NCI-H2196 treated with DMSO at 0.1 percent for 48 hours (cell line): ENCODE measurements at regions not wholly inside any gene's neighbourhood (a gene's known extent, or its start where the extent isn't known, plus 50 kb on each side); places are given as distances from the start of the nearest gene placed in this dataset.
"Not testable (repeated sequence)": the region's sequence is repeated elsewhere in the genome, so short reads cannot be mapped to it uniquely, and the experiment has no call there.

Experiments
- DNase-seq: peaks from one replicate; lab custom pipeline; 2025; ENCODE audit not compliant: unreplicated experiment; lab: John Stamatoyannopoulos, UW

- no peak for DNase-seq
Measured at GRCh38 chr2:149765003-149765402, 177.4 kb upstream of the MMADHC start.

- no peak for DNase-seq
Measured at GRCh38 chr2:149763358-149763757, 175.8 kb upstream of the MMADHC start.

GRCh38 chr2:149761611-149762010, 174.0 kb upstream of the MMADHC start:
- no peak for DNase-seq

GRCh38 chr2:149759382-149759781, 171.8 kb upstream of the MMADHC start:
- not testable (repeated sequence) for DNase-seq

GRCh38 chr2:149754722-149755121, 167.1 kb upstream of the MMADHC start:
- not testable (repeated sequence) for DNase-seq

- no peak for DNase-seq
Measured at GRCh38 chr2:149747456-149747855, 159.9 kb upstream of the MMADHC start.

GRCh38 chr2:149745396-149746230, 158.0 kb upstream of the MMADHC start:
- DNase-seq, result no peak

GRCh38 chr2:149744865-149745264, 157.3 kb upstream of the MMADHC start:
- DNase-seq, result no peak

GRCh38 chr2:149743842-149744448, 156.4 kb upstream of the MMADHC start:
- DNase-seq, result no peak

- no peak for DNase-seq
Measured at GRCh38 chr2:149741646-149742045, 154.1 kb upstream of the MMADHC start.

- DNase-seq, result no peak
Measured at GRCh38 chr2:149740490-149740889, 152.9 kb upstream of the MMADHC start.

GRCh38 chr2:149739883-149740265, 152.3 kb upstream of the MMADHC start:
- DNase-seq, result no peak

GRCh38 chr2:149739171-149739882, 151.8 kb upstream of the MMADHC start:
- no peak for DNase-seq

GRCh38 chr2:149738767-149739166, 151.2 kb upstream of the MMADHC start:
- DNase-seq, result no peak

- no peak for DNase-seq
Measured at GRCh38 chr2:149737896-149738295, 150.3 kb upstream of the MMADHC start.

- DNase-seq, result no peak
Measured at GRCh38 chr2:149735237-149735958, 147.8 kb upstream of the MMADHC start.

- DNase-seq, result no peak
Measured at GRCh38 chr2:149733936-149734685, 146.5 kb upstream of the MMADHC start.

- no peak for DNase-seq
Measured at GRCh38 chr2:149732730-149733290, 145.2 kb upstream of the MMADHC start.

GRCh38 chr2:149732001-149732685, 144.6 kb upstream of the MMADHC start:
- no peak for DNase-seq

GRCh38 chr2:149731079-149731478, 143.5 kb upstream of the MMADHC start:
- DNase-seq, result no peak
